Stimulated activated CD4-positive, alpha-beta T cell treated with anti-CD3 and anti-CD28 coated beads, Interleukin-4, amount 100 ng/mL, for 24 hours (primary cell): ENCODE measurements at regions not wholly inside any gene's neighbourhood (a gene's known extent, or its start where the extent isn't known, plus 50 kb on each side); places are given as distances from the start of the nearest gene placed in this dataset.

Source experiments
- DNase-seq: peaks from one replicate; pipeline ENCODE4 v3.0.0-alpha.2; 2020

DNA sequence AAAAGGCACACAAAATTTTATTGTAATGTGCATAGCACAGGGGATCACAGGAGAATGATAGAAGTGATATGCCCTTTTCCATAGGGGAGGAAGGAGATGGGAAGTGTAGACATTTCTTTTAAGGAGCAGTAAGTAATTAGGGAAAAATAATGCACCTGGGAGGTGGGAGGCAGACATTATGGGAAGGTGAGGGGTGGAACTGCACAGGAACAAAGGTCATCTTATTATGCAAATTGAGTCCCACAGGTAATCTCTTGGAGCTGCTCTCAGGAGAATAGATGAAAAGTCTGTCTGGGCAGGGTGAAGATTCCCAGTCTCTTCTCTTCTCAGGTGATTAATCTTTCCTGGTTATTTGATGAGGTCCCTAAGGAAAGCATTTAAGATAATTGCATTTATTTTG is 331.5 kb downstream of the ENC1 start:
- no peak for DNase-seq

DNA sequence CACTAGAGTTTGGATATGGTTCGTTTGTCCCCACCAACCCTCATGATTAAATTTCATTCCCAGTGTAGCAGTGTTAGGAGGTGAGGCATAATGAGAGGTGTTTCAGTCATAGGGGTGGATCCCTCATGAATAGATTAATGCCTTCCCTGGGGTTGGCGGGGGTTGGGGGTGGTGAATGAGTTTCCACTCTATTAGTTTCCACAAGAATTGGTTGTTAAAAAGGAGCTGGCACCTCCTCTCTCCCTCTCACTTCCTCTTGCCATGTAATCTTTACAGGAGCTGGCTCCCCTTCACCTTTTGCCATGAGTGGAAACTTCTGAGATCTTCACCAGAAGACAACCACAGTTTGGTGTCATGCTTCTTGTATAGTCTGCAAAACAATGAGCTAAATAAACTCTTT is 333.7 kb downstream of the ENC1 start:
- no peak for DNase-seq

DNA sequence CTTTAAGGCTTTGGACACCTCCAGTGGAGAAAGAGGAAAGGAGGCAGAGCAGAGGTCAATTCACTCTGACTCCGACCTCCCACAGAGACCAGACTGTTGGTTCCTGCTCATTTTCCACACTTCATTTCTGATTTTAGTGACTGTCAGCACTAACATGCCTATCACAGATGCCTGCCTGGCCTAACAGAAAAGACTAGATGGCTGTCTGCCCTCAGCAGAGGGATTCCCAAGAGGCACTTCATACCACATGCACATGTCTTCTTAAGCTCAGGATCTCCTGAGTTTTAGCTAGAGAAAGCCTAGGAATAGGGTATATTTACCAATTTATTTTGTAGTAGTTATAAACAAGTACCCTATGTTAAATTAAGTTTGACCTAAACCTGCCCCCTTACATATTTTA is 336.0 kb downstream of the ENC1 start:
- DNase-seq = no peak

DNA sequence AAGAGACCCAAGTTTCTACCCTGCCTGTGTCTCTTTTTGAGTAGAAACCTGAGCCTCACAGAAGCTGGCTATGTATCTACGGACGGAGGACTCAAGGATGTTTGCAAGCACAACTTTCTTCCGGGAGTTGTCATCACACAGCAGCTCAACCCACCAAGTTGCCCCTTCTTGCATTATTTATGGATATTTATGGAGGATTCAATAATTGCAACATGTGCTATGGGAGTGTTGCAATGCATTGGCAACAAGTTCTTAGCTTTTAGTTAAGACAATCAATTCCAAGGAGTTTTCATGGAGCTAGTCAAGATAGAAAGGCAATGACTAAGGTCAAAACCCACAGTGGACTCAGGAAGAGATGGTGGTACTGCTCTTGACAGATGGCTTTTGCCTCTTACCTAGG is 336.9 kb downstream of the ENC1 start:
- DNase-seq = no peak

DNA sequence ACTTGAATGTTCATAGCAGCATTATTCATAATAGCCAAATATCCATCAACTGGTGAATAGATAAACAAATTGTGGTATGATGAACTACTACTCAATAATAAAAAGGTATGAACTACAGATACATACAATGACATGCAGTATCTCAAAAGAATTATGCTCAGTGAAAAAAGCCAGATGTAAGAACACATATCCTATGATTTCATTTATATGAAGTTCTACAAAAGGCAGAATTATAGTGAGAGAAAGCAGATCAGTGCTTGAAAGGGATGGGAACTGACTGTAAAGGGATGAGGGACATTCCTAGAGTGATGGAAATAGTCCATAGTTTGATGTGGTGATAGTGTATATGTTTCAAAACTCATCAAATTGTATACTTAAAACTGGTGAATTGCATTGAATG is 339.0 kb downstream of the ENC1 start:
- no peak for DNase-seq

DNA sequence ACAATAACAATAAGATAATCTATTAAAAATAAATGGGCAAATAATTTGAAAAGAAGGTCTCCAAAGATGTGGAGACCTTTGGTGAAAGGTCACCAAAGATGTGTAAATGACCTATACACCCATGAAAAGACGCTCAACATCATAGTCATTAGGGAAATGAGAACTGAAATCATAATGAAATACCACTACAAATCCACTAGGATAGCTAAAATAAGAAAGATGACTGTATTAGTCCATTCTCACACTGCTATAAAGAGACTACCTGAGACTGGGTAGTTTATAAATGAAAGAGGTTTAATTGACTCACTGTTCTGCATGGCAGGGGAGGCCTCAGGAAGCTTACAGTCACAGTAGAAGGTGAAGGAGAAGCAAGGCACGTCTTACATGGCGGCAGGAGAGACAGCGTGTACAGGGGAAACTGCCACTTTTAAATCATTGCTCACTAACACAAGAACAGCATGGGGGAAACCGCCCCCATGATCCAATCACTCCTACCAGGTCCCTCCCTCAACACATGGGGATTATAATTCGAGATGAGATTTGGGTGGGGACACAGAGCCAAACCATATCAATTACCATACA is 339.6 kb downstream of the ENC1 start:
- DNase-seq = no peak

DNA sequence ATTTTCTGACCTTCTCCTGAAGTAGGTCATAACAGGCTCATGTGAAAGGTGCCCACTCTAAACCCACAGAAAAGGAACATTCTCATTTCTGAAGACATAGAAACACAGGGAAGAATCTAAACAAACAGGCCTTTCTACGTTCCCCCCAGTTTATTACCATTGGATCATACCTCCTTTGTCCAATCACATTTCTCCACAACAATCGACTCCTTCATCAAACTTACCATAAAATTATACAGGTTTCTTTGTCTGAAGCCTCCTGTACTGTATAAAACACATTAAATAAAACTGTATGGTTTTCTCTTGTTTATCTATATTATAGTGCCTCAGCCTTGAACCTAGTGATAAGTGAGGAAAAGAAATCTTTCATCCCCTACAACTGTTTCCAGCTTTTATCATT is 340.7 kb downstream of the ENC1 start:
- DNase-seq = no peak

DNA sequence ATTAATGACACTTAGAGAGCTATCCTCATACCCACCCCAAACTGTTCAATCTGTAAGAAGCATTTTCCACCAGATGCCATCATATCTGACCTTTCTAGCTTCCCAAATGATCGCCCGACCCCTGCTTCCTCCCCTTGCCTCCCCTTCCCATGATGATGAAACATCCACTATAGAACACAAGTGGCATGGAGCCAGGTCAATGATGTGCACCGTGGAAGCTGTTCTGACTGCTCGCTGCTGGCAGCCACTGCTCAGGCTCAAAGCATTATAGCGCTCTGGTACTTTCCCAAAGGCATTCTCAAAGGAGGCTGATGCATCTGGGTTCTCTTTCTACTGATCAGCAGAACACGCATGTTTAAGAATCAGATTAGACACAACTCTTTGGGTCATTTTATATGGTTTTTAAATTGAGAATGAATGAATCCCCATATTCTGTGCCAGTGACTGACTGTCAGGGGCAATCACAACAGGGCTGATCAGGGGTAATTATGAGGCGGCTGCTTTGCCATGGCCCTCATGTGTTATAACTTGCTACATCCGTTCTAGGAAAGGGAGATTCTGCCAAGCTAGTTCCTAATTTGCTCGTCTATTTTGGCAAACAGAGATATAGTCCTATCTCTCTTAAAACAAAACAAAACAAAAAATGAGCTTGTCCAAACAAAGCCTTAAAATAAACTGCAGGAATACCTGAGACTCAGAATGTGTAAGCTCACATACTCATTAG is 343.7 kb downstream of the ENC1 start:
- DNase-seq = no peak

DNA sequence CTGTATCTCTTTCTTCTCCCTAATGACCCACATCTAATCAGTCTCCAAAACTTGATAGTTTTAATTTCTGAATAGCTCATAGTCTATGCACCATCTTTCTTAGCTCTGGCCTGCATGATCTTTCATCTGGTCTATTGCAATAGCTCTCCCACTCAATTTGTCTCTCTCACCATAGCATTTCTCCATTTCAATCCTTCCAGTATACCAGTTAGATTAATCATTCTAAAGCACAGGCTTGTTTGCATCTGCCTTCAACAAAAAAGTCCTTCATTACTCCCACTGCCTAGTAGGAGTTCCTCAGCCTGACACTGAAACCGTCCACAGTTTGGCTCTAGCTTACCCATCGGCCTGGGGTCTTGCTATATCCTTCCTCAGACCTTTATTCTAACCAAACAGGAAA is 344.9 kb downstream of the ENC1 start:
- no peak for DNase-seq

DNA sequence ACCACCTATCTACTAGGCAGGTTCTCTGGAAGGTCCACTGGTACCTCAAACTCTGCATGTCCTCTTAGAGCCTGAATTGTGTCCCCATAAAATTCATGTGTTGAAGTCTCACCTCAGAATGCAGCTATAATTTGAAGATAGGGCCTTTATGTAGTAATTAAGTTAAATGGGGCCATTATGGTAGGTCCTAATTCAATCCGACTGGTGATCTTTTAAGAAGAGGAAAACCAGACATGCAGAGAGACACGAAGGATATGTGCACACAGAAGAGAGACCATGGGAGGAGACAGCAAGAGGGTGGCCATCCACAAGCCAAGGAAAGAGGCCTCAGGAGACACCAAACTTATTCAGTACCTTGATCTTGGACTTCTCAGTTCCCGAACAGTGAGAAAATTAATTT is 345.4 kb downstream of the ENC1 start:
- DNase-seq = no peak

DNA sequence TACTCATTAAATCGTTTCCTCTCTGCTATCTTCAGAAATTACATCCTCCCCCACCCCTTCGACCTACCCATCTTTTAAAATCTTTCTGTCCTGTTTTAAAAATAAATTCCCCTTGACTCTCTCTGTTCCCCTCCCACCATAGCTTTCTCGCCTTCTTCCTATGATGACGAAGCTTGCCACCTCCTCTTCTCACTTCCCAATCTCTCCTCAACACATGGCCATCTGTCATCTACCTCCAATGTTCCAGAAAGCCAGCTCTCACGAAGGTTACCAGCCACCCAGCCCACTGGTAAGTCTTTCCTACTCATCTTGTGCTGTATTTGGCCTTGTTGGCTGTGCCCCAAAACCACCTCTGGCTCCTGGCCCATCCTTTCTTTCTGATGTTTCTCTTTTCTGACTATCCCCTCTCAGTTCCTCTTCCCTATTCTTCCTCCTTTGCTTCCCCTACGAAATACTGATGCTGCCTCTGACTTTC is 346.3 kb downstream of the ENC1 start:
- no peak for DNase-seq

DNA sequence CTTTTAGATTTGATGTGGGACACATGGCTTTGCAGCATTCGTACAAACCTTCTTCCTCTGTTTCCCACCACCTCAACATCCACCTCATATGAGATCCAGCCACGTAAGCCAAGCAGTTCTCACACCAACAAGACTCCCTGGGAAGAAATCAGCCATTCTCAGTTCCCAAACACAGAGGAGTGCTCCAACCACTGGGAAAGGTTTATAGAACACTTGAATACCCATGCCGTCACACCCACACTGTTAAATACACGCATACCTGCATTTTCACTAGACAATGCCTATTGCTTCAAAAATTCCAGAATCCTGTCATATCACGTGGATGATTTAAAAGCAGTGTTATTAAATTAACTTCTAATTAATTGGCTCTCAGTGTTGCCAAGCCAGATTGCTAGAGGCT is 347.3 kb downstream of the ENC1 start:
- no peak for DNase-seq

DNA sequence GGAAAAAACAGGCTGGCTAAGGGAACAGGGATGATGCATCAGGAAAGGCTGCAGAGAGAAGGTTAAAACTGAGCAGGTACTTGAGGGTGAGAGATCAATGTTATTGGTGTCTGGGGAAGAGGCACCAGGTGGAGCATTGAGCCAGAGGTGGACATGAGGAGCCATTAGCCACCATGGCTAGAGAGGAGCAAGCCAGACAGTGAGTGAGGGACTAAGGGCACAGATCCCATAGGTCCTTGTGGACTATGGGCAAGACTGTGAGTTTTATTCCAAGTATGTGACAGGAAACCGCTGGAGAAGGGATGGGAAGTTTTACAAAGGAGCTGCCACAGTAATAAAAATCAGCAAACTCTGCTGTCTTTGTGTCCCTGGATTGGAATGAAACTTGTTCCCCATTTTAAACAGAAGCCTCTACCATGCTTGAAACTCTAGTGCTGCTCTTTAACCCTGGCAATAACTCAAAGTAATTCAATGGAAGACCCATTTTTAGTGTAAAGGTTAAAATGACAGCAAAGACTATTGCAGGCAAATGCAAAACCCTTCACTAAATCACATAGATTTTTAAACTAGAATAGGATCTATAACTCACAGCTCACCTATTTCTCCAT is 349.8 kb downstream of the ENC1 start:
- no peak for DNase-seq

DNA sequence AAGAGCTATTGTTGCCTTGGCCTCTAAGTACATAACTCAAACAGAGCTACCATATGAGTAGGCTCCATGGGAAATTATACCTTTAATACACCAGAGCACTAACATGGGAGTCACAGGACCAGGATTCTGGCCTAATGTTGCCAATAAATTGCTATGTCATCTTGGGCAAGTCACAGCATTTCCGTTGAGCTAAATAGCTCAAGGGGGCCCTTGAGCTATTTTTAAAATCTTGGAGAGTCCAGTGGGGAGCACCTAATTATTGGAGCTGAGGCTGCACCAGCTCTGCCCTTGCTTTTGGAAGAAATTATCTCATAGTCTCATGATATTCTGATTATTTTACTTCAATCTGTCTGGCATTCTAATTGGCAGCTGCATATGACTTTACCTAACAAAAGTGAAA is 350.8 kb downstream of the ENC1 start:
- DNase-seq = no peak

DNA sequence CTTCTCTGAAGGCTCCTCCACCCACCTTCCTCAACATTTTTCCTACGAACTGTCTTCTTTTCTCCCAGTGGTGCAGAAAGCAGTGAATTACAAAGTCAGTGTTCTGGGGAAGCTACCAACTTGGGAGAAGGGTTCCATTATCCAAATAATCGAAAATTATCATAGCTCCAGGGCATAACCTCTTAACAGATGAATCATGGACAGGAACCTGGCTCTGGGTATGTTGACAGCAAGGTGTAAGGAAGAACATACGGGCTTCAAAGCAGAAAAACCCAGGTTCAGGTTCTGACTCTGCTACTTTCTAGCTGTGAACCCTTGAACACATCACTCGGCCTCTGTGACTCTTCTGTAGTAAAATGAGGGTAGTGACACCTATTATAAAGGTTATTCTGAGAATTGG is 351.3 kb downstream of the ENC1 start:
- DNase-seq = no peak

DNA sequence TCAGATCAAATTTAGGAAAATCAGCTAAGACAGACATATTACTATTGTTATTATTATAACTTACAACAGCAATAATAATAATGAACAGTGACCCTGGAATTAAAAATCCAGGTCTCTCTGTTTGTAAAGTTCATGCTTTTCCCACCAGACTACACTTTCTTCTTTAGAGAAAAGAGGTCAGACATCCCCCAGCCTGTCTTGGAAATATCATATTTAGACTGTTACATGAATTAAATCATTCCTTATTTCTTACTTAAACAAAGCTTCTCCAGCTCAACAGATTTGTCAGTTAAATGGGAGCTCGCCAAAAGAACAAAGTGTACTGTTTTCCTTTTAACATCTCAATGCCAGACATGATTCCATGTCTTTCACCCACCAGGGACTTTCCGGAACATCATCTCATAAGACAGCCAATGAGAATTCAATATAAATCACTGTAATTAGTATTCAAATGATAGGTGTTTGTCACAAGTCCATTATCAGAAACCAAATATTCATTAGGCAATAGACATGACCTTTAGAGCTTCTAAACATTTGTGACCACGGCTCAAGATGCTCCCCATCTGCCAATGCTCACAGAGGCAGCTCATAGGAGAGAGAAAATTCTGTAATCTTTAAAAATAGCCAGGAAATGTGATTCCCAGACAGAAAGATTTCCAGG is 351.9 kb downstream of the ENC1 start:
- no peak for DNase-seq

DNA sequence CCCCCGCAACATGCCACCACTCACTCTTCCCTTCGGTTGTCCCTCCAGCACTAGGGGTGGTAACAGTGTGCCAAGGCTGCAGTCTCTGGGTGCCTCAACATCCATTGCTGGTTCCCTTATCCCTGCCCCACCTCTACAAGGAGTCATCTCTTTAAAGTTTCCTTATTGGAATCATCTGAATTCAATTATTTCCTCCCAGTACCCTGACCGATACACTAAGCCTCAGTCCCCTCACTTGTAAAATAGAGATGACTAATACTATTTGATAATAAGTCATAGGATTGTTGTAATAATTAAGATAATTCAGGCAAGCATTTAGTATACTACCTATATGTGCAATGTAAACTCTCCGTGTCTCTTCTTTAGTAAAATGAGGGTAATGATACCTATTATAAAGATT is 352.5 kb downstream of the ENC1 start:
- no peak for DNase-seq

DNA sequence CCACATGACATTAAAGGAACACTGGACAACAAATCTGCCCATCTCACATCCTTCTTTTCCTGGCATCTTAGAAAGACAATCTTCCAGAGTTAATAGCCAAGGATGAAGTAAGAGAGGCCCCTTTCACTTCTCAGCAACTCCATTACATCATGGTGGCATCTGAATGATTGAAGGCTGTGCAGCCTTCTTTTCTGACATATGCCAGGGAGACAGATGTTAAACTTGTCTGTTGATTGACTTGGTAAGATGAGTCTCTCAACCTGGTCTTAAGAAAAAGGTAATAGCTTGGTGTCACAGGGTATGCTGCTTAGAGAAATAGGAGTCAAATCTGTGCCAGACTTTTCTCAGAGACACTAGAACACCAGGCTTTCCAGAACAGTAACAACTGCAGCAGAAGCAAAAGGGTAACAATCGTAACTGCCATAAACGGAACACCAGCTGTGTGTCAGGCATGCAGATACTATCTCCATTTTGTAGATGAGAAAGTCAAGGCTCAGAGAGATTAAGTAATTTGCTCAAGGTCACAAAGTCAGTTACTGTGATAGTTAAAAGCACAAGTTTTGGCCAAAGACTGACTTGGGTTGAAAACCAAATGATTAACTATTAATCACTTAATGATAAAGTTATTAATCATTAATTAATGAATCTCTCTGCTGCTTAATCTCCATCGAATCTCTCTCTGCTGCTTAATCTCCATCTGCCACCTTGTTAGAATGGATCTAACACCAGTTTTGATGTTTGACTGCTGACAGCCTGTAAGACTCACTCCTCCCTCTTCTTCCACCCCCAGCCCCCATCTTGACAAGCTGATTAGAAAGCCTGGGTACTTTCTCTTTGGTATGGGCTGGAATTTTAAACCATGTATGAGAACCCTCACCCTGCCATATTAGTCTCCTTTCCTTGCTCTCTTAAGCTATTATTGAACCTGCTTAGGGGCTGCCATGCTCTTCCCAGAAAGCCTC is 353.5 kb downstream of the ENC1 start:
- DNase-seq = no peak

DNA sequence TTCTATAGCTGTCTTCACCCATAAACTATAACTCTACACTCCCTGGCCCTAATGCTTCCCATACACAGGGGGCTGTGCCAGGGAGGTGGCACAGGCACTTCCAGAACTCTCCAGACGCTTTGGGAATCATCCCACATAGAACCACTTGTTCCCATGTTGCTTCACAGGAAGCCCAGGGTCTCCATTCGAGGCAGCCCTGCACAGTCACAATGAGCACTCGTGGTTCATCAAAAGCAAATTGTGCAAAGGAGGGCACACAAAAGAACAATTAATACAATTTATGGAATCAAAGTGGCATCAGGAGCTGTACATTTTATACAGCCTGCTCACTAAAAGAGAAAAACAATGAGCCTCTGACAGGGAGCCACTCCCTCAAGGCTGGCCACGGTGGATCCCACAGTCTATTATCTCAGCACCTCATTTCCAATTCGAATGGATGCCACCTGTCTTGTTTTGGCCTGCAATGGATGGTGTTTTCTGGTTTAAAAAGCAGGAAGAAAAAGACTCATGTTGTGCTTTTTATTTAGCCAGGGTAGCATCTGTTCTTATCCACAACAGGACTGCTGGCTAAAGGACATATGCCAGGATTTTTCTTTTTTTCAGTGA is 354.8 kb downstream of the ENC1 start:
- DNase-seq = no peak

DNA sequence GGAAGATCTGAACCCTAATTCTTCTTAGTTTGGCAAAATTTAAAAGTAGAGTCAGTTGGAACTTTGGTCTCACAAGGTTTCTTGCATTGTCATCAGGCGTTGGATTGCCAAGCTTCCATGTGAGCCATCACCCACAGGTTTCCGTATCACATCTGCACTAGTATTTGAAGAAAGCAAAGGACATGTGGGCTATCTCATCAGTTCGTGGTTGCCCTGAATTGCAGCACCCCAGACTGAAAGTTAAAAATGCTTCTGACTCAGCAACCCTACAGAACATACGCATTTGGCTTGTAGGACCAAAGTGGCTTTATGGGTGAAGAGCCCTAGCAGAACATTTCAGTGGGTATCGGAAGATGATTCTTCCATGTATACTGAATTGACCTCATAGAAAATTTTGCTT is 358.0 kb downstream of the ENC1 start:
- DNase-seq = no peak

DNA sequence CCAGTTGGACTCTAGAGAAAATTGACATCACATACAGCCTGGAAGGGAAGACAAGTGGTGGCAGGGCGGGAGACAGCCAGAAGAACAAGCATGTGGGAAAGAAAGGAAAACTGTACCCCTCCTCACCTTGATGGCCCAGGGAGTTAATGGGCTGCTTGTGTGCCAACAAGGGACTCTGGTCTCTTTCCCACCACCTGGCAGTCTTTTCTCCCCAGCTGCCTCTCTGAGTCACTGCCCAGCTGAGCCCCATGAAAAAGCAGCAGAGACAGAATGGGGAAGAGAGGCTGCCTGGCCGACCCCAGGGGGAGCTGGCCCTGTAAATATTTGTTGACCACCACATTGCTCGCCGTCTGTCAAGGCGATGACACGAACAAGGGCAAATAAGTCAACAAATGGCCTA is 359.4 kb downstream of the ENC1 start:
- DNase-seq = no peak

DNA sequence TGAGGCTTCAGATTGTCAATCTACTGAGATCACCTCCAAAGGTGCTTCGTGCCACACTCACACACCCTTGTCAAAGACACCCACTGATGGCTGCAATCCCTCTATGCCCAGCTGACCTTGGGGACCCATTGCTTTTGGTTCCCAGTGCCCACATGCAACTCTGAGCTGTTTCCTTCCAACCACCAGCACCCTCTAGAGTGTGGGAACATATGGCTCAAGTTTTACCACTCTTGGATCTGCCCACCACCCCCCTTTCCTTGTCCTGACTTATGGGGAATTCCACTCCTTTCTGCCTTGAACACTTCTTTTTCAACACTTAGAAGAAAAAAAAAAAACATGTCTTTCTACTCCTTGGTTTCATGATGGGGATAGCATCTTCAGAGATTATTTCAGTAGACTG is 360.2 kb downstream of the ENC1 start:
- no peak for DNase-seq

DNA sequence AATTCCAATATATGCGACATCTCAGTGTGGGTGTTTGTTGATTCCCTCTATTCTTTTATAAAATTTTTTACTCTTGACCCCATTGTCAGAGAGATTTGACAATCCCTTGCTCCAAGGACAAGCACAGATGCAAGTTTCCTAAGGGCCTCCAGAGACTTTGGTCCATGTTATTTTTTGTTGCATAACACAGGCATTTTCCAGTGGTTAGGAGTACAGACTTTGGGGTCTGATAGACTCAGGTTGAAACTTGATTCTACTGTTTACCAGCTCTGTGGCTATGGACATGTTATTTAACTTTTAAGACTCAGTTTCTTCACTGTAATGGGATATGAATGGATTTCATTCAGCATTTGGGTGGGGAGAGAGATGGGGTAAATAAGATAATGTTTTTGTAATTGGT is 361.3 kb downstream of the ENC1 start:
- no peak for DNase-seq
